Left renal pelvis (tissue), 4 donors: ENCODE measurements at regions not wholly inside any gene's neighbourhood (a gene's known extent, or its start where the extent isn't known, plus 50 kb on each side); places are given as distances from the start of the nearest gene placed in this dataset.

Source experiments
- DNase-seq, 4 donors: peaks; one replicate each; pipeline ENCODE4 v3.0.0-alpha.2; 2013; ENCODE audit warnings: low read depth in 4 of 4, low spot score in 3 of 4

DNA sequence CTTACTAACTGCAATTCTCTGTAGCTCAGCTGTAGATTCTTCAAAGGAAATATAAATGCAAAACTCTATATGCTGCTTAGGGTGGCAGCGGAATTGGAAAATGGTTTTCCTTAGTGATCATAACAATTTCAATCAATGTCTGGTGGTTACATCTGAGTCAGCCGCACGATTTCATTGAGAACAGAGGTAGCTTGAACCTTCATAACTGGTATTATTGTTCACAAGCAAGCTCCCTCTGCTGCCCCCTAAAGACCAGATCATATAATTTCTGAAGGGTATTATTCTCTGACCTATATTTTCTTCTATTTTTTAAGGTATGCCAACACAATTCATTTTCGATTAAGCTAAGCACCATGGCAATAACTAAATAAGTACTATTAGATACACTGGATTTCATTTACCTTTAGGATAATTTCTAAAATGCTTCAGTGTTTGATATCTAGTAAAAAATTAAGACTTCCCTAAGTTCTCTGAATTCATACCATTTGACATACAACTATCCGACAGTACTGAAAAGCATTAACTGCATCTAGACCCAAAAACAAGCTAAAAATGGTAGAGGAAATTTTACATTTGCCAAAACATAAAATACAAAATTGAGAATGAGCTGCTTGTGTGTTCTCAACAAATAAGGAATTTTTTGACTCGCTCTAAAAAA lies 181.1 kb upstream of the SPEF2 start:
- peak in 2 of 4 donors; percentile 7 to 10 for DNase-seq

DNA sequence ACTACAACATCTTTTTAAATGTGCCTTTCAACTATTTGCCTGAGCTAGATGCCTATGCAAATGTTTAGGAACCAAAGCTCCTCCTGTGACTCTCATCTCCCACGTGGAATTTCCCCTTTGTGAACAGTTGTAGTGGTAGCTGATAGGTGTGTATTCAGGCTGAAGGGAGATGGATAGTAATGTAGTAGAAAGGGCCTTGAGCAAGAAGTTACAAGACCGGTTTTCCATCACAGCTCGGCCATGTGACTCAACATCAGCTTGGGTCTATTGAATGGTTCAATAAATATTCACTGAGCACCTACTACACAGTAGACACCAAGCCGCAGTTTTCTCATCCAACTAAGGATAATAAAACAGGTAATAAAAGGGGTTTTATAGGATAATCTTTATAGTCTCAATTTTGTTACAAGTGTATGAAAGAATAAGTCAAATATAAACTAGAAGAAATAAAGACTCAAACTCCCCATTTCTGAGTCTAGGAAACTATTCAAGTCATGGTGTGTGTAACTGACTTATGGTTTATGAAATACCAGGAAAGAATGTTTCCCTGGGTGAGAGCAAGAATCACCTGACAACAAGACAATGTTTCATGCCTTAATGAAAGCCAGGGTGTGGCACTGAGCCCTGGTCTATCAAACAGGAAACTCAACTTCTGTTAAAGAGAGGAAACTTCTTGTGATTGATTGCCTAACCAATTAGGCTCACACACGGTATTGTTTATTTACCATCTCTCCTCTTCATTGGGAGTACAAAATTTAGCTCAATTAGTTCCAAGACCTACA lies 187.1 kb upstream of the SPEF2 start:
- no peak for DNase-seq

DNA sequence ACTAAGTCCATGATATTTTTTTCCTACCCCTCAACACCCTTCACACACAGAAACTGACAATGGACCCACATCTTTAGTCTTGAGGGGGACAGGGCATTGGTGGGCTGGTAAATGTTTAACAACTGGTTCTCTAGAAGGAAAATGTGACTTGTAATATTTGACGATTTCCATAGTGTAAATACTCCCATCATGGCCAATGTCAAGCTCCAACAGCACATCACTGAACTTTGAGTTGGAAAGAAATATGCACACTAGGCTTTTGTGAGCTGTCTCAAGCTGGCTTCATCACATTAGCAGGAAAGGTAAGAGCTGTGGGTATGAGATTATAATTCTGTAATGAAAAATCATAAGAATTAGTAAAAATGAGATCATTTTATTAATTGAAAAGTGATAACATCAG lies 189.9 kb upstream of the PRLR start:
- DNase-seq: no peak

DNA sequence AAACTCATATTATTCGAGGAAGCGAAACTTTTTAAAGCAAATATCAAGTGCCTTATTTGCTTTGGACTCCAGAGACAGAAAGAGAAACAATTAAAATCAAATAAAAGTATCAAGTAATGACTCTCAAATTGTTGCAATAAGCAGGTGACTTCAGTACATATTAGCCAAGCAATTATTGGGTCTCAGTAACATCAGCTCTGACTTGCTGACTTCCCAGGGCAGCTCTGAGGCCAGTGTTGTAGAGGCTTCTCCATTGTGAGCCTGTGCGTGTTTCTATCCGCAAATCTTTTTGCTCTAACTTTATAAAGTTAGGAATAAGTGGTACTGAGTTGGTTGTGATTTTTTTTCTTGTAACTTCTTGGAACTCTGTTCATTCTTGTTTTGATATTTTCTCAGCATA lies 186.8 kb upstream of the PRLR start:
- no peak for DNase-seq

DNA sequence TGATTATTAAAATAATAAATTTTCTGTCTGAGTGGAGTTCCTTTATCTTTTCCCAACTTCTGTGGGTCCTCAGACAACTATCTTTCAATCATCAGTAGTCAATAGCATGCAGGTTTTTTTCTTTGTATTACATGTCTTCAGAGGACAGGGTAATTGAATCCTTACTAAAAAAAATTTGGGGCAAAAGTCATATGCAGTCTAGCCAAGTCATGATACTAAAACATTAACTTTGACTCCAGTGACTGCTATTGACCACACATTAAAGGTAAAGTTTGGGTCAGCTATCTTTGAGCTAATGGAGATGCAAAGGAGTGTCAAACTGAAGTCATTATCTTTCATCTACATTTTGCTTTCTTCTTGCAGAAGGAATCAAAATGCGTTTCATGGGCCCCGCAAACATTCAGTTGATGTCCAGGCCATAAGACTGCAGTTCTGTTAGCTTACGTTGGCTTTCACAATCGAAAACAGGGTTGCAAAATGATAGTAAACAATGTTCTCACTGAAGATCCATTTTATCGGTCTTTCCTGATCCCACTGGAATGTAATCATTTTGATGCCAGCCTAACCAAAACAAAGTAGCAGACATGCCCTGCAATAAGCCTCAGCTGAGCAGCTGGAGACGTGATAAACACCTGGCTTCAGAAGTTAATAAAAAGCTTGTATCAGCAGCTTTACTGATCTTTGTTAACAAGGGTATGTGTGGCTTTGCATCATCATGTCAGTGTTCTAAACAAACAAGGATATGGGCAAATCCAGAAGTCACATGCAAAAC lies 186.1 kb upstream of the PRLR start:
- DNase-seq: no peak

DNA sequence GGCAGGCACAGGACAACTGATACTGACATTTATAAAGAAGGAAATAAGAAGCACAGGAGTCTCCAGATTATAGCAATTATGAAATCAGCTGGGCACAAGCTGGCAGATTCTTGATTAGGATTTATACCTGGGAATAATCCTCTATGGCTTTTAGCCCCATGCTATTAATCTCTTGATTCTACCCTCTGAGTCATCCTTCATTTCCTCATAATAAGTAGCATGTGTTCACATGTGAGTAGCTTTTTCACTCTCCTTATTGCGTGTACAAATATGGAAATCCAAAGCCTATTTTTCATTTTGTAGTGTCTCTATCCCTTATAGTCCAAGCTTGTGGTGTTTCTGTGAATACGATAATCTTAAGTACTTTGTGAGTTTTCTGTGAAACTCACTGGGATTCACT lies 185.0 kb upstream of the PRLR start:
- DNase-seq: no peak

DNA sequence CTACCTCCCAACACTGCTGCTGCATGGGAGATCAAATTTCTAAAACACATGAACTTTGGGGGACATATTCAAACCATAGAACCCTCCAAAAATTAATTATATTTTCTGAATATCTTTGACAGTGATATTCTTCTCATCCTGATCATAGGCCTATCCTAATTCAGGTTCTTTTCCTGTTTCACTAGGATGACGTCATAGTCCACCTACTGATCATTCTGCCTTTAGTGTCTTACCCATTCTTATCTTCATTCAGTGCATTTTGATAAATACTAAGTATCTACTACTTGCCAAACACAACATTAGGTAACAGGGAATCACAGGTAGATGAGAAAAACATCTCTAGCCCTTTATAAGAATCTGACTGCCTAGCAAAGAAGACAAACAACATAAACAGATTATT lies 179.1 kb upstream of the PRLR start:
- no peak for DNase-seq

DNA sequence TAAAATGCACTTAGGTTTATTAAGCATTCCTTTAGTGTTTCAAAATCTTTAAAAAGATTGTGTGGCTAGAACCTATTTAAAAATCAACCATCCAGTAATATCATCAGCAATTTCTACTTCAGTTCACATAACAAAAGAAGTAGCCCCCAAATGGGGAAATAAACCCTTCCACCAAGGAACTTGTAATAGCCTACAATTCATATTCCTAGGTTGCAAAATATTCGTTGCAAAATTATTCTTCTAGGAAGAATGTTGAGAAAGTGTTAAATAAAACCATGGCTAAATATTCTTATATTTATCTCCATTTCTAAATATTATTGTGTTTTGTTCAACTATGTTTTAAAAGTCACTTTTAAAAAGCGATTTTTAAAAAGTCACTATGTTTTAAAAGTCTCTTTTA lies 177.9 kb upstream of the PRLR start:
- no peak for DNase-seq

DNA sequence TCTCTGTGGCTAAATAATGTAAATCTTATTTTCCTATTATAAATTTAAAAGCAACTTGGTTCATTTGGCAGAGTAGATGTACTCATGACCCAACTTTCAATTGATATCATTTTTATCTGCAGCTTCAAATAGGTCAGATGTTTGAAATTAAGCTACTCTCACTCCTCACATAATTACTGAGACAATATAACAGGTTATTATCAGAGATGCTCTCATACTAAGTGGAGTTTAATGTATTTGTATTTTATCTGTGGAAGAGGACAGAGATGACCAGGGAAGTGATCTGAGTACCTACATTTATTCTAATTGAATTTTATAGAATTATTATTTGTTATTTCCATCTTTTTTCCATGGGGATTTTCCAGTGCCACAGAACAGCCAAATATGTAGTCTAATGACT lies 177.4 kb upstream of the PRLR start:
- no peak for DNase-seq

DNA sequence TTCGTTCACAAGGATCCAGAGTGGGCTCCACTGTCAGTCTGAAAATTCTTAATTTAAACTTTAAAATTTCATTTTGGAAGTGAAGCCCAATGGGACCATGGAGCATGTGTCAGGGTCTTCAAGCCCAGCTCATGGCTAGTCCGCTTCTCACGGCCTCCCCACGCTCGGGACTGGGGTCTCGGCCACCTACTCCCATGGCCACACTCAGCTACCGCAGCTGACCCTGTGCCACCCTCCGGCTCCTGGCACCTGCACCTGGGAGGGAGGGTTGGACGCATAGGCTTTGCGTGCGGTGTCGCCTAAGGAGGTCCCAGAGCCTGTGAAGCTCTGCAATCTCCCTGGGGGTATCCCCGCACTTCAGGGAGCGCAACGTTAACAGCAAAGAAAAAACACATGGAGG lies 175.7 kb upstream of the PRLR start:
- DNase-seq: no peak

DNA sequence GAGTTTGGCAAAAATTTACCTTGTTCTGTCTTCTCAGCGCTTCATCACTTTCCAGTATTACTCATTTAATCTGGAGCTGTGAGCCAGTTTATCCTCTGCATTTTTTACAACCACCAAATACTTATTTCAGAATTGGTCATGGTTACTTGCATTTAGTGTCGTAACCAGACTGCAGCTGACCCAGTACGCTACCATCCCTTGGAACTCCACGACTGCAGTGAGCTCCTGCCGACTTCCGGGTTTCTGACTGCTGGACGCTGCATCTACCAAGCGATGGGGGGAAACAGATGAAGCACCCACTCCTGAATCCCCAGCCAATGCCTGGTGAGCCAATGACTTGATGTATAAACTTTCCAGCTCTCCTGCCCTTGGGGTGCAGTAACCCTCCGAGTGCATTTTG lies 174.4 kb upstream of the PRLR start:
- DNase-seq: no peak

DNA sequence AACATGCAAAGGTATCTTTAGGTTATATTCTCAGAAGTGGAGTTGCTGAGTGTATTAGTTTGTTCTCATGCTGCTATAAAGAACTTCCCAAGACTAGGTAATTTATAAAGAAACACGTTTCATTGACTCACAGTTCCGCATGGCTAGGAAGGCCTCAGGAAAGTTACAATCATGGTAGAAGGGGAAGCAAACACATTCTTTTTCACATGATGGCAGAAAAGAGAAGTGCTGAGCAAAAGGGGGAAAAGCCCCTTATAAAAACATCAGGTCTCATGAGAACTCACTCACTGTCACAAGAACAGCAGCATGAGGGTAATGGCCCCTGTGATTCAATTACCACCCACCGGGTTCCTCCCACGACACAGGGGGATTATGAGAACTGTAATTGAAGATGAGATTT lies 163.6 kb upstream of the PRLR start:
- DNase-seq: no peak

DNA sequence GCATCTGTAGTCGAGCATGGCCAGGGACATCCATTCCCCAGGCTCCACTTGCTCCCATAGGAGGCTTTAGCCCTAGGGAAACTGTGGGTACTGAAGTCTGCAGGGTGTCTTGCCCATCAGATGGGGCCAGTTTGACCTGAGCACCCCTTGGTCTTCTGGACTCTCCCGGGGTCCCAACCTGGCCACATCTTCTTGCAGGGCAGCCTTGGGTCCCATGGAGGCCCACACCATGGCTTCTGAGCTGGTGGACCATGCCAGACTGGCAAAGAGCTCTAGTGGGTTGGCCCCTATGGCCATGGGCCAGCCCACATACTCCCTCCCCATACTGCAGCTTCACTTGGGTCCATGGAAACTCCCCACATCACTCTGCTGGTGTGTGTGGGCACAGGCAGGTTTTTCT lies 154.4 kb upstream of the PRLR start:
- no peak for DNase-seq

DNA sequence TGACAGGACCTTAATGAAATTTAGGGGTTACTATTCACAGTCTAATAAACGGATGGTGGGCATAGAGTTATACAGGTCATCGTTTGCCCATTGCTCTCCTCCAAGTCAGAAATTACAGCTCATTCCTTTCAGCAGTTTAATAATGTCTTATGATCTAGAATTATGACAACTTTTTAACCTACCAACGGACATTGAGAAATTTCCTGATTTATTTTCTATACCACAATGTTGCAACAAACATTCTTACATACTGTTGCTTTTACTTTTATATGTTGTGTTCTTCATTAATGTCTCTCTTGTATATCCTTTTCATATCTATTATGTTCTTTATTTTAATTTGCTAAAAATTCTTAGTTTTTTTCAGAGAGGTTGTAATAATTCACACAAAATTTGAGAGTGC lies 152.8 kb upstream of the PRLR start:
- no peak for DNase-seq

DNA sequence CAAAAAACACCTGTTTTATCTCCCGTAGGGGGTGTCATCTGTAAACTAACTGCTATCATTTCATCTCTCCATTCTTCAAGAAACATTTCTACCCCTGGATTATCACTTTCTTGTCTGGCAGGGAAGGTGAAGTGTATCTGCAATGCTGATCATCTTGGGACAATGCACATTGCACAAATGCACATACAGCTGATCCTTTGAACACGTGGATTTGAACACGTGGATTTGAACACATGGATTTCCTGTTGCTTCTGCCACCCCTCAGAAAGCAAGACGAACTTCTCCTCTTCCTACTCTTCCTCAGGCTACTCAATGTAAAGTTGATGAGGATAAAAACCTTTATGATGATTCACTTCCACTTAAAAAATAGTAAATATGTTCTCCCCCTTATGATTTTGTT lies 147.4 kb upstream of the PRLR start:
- DNase-seq: no peak

DNA sequence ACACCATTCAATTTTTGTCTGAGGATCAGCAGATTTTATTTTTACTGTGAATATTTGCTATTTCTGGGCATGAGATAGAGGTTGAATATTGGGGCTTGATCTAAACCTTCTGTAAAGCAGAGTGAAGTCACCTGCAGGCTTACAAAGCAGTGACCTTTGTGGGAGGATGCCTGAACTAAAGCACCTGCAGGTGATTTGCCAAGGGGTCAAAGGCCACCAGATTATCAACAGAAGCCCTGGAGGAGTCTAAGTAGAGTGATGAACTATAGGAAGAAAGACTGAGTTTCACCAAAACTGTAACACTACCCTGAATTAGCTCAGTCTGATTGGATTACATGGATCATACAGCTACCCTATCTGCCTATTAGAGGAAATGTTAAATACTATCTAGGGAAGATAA lies 144.3 kb upstream of the PRLR start:
- DNase-seq: no peak

DNA sequence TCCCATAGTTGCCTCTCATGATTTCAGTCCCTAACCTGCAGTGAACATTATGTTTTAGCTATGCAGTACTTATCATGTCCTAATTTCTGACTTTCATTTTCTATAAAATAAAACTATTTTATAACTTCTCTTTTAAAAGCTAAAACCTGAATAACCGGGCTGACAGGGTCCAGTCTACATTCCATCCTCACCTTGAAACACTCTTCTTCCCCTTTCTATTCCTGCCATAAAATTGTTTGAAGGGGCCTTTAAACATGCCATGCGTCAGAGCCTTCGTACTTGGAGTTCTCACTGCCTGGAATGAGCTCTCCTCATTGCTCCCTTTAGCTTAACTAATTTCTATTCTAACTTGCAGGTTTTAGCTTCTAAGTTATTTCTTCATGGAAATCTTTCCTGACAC lies 143.0 kb upstream of the PRLR start:
- DNase-seq: no peak

DNA sequence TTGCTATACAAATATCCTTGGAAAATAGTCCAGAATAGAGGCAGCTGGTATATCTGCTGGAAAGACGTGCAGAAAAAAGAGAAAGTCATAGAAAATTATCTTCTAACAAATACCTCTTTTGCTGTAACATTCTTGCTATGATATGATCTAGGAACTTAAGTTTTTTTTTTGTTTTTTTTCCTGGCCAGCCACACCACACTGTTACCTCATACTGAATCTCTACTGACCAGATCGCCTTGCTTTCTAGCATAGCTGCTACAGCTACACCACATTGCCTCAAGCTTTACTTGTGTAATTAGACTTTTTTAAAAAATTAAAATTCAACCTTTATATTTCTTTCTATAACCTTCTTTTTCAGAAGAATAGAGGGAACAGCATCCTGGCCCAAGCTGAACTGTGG lies 142.2 kb upstream of the PRLR start:
- DNase-seq: no peak

DNA sequence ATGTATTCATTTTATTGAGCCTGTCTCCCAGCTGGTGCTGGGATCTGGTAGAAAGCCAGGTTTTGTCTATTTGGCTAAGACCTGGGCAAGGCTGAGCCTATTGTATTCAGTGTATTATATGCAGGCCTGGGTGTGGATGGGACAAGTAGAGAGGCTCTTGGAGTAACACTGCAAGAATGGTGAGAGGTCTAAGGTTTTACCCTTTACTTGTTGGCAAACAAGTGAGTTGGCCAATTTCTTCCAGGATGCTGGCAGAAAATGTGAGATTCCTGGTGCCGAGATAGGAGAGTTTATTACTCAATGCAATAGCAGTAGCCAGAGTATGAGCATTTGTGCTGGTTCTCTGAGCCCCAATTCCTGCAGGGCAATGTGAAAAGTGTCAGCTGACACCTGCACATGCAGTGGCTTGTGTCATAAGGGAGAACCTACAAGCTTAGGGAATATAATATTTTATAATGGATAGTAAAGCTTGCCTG lies 141.7 kb upstream of the PRLR start:
- DNase-seq: no peak

DNA sequence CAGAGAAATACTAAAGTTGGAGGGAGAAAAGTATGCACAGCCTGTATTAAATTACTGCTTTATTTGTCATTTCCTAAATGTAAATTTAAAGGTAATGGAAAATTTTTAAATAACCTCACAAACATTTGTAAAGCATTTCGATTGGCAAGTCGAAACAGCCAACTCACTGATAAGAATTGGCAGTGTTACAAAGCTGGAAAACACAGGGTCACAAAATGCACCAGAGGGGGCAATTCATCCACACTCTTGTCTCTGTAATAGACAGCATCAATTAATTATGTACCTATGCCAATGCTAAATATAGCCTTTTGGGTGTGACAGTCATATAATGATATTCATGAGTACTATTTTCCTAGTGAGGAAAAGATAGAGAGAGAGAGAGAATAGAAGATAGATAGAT lies 140.6 kb upstream of the PRLR start:
- no peak for DNase-seq

DNA sequence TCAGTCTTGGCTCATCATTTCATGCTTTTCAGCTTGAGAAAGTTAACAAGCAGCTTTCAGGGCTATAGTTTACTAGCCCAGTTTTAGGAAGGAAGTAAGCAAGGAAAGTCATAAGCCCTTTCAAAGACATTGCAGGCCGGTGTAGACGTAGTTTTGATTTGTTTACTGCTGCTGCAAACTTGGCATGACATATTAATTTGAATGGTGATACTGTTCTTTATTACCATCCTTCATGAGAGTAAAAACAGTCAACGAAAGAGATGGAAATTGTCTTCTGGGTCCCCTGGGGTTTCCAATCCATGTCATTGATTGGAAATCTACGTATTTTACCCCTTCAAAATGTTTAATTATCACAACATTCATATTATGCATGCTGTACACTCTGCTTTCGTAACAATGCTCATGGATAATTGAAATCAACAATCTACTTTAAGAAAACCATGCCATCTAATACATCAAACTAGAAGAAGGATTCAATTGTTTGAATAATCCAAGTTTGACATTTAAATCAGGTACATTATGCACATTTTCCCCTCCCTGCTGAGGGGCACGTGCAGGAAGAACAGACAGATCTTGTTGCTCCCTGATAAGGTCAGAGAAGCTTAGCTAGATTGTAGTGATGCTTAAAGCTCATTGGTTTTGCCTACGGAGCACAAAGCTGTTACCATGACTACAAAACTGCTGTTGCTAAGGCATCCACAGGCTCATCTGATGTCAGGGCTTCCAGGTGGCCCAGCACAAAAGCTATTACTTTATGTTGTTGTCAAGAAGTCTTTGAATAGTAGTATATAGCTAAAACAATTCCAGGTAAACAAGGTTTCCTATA lies 139.9 kb upstream of the PRLR start:
- DNase-seq: no peak
